ENCODE measurements at regions not wholly inside any gene's neighbourhood (a gene's known extent, or its start where the extent isn't known, plus 50 kb on each side); places are given as distances from the start of the nearest gene placed in this dataset.

GRCh38 chr20:19958928-19959327 is 58.2 kb upstream of the NAA20 start:
- DNase-seq = no peak

GRCh38 chr20:19960745-19961144 is 56.4 kb upstream of the NAA20 start:
- DNase-seq = no peak

GRCh38 chr20:19961293-19961692 is 55.9 kb upstream of the NAA20 start:
- DNase-seq = no peak

- no peak for DNase-seq
Observed at GRCh38 chr20:19962958-19963357, 54.2 kb upstream of the NAA20 start.

- no peak for DNase-seq
Observed at GRCh38 chr20:19964289-19965265, 52.6 kb upstream of the NAA20 start.

GRCh38 chr20:19966840-19967239 is 50.3 kb upstream of the NAA20 start:
- no peak for DNase-seq

Measured in NCI-H2227 treated with DMSO at 0.1 percent for 48 hours (cell line).